Right lobe of liver (tissue), 6 donors: ENCODE measurements at regions not wholly inside any gene's neighbourhood (a gene's known extent, or its start where the extent isn't known, plus 50 kb on each side); places are given as distances from the start of the nearest gene placed in this dataset.
A peak's percentile ranks its signal among the peaks of the same experiment; 100 is the strongest.

Experiments
- ATAC-seq, 4 donors: fragments of 200-7000 bp; cut with Tn5 transposase; one replicate each; pipeline ENCODE4 v1.9.1; 2020; ENCODE audit warnings: mild to moderate bottlenecking in 4 of 4, moderate library complexity in 4 of 4
- DNase-seq, 3 donors: peaks; one replicate each; pipeline ENCODE4 v3.0.0-alpha.2; 2020
- H3K27ac ChIP-seq, 3 donors: fragments of 200-600 bp; one replicate each; pipeline ENCODE4 v1.8.0; 2022
- H3K27me3 ChIP-seq, 2 donors: fragments of 200-600 bp; one replicate each; pipeline ENCODE4 v1.8.0; 2022
- H3K36me3 ChIP-seq, 4 donors: fragments of 200-600 bp; sonication (generic) in 1 of 4; one replicate each; pipeline versions ENCODE4 v1.5.1 to v1.8.0; 2017 to 2022; ENCODE audit warnings: control low read depth in 1 of 4
- H3K4me1 ChIP-seq, 4 donors: fragments of 200-600 bp; sonication (generic) in 1 of 4; one replicate each; pipeline versions ENCODE4 v1.5.1 to v1.8.0; 2017 to 2022; ENCODE audit warnings: control low read depth in 1 of 4
- H3K4me3 ChIP-seq, 3 donors: fragments of 200-600 bp; one replicate each; pipeline ENCODE4 v1.8.0; 2022
- H3K9me3 ChIP-seq, 4 donors: fragments of 200-600 bp; sonication (generic) in 1 of 4; one replicate each; pipeline versions ENCODE4 v1.5.1 to v1.8.0; 2017 to 2022; ENCODE audit warnings: control low read depth in 1 of 4
- POLR2A ChIP-seq: fragments of 450-650 bp; IDR thresholded peaks from one replicate; pipeline ENCODE4 v1.6.1; 2017; ENCODE audit warnings: antibody characterized with exemption, mild to moderate bottlenecking
- WGBS: methylation state at CpG from one replicate; pipeline ENCODE4 v1.1.6; 2018; ENCODE audit warnings: low coverage, low lambda C conversion rate; ENCODE audit not compliant: insufficient coverage; ENCODE audit errors: missing lambda C conversion rate; 5-methylcytosine and 5-hydroxymethylcytosine counted together
- intact Hi-C, 2 donors: fragments of 100-400 bp; cut with DNase I; formaldehyde crosslinking; loops; one replicate each; pipeline versions ENCODE4 v1.11.2 to v1.14.1; 2022
- TF ChIP-seq, protein P1 (sequence below), 4 donors: fragments of 200-600 bp in 3 of 4; fragments of 450-650 bp in 1 of 4; IDR thresholded peaks; one replicate each; pipeline versions ENCODE4 v1.5.1 to v1.8.0; 2016 to 2022; ENCODE audit warnings: antibody characterized with exemption in 4 of 4, mild to moderate bottlenecking in 2 of 4
- donor health status: DM: no; HTN: yes; CAD: no.
- donor health status: DM: no; HTN: no; CAD: no.
- donor health status: DM: no; HTN: no; CAD: no.
- donor health status: DM: no; HTN: yes; CAD: no.
- donor health status: DM: no; HTN: yes; CAD: no.

DNA sequence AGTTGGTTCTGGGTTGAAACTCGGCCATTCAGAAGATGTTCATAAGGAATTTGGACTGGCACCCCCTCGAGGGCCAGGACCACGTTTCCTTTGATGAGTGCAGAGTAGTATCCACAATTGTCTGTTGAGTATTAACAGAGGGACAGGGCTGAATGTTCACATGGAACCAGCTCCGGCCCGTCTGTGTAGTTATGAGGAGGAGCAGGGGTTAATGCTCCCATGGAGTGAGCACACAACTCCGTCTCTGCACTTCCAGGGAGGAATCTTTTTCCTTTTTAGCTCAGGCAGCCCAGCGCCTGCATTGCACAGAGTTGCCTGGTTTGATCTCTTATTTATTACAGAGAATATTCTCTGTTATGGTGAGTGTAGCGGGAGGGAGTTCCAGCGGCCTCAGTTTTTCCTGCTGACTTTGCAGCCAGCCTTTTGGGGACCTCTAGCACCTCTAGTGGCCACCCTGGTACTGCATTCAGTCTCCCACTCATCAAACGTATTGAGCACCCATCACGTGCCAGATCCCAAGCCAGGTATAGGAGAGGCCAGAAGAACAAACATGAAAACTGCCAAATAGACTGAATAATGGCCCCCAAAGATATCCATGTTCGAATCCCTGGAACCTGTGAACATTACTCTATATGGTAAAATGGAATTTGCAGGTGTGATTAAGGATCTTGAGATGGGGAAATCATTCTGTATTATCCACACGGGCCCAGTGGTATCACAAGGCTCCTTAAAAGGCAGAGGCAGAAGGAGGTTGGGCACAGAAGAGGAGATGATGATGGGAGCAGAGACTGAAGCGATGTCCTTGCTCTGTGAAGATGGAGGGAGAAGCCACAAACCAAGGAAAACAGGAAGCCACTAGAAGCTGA is 167.7 kb upstream of the CSF3R start:
- Histone ChIP-seq H3K36me3 (no peaks in the 10 kb centered on the region), H3K27me3 (no peaks in the 10 kb centered on the region), H3K4me3 (no peak overlapping the region), H3K4me1 (no peaks in the 10 kb centered on the region), H3K9me3 (no peaks in the 10 kb centered on the region), H3K27ac (no peak overlapping the region)
- intact Hi-C loops = no loop called here
- 44% methylated on average over 12 of the region's 14 CpGs for WGBS
- peak; percentile 91 to 95 (median 92) for ATAC-seq
- TF ChIP-seq, protein P1, sequence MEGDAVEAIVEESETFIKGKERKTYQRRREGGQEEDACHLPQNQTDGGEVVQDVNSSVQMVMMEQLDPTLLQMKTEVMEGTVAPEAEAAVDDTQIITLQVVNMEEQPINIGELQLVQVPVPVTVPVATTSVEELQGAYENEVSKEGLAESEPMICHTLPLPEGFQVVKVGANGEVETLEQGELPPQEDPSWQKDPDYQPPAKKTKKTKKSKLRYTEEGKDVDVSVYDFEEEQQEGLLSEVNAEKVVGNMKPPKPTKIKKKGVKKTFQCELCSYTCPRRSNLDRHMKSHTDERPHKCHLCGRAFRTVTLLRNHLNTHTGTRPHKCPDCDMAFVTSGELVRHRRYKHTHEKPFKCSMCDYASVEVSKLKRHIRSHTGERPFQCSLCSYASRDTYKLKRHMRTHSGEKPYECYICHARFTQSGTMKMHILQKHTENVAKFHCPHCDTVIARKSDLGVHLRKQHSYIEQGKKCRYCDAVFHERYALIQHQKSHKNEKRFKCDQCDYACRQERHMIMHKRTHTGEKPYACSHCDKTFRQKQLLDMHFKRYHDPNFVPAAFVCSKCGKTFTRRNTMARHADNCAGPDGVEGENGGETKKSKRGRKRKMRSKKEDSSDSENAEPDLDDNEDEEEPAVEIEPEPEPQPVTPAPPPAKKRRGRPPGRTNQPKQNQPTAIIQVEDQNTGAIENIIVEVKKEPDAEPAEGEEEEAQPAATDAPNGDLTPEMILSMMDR (IDR thresholded peaks at IDR 0.05) = peak; percentile 68 to 94 (median 90)
- no peak for TF ChIP-seq POLR2A
- peak; percentile 57 to 73 (median 61) for DNase-seq

DNA sequence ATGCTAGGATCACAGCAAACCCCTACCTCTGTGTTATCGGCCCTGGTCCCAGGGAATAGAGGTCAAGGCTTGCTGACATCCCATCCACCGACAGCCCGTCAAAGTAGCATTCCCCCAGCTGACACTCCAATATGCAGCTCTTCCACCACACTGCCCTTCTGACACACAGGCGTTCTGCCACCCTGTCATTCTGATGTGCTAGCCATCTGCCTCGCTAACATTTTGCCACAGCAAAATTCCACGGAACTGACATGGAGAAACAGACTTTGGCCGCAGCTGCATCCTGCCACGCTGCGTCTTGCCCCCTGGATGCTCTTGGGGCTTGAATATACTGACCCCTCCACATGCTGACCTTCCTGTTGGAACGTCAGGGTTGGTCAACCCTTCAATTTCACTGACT is 163.2 kb upstream of the CSF3R start:
- H3K9me3 ChIP-seq = no peaks in the 10 kb centered on the region
- WGBS = 55% methylated on average over 8 of the region's 10 CpGs
- H3K36me3 ChIP-seq = no peaks in the 10 kb centered on the region
- no peaks in the 10 kb centered on the region for H3K4me1 ChIP-seq
- ATAC-seq (no peak), DNase-seq (no peak)
- H3K27ac ChIP-seq = no peak overlapping the region
- H3K4me3 ChIP-seq = no peak overlapping the region
- TF ChIP-seq POLR2A = no peak
- TF ChIP-seq, protein P1 (IDR thresholded peaks at IDR 0.05) = no peak
- intact Hi-C loops = no loop called here
- H3K27me3 ChIP-seq = no peaks in the 10 kb centered on the region

DNA sequence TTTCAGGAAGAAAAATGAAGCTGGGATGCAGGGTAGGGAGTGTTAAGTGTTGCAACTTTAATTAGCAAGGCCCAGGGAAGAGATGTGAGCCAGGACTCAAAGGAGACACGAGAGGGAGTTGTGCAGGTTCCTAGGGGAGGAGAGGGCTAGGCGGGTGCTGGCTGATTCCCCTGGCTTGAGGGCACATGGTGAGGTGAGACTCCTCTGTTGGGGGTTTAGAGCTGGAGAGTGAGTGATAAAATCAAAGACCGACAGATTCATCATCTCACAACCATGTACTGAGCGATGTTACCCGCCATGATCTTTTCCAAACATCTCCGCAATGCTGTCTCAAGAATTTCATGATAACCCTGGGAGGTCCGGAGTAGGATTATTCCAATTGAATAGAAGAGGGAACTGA is 161.8 kb upstream of the CSF3R start:
- intact Hi-C loops = no loop called here
- Histone ChIP-seq H3K9me3 (no peaks in the 10 kb centered on the region), H3K27me3 (no peaks in the 10 kb centered on the region), H3K4me3 (no peak overlapping the region), H3K27ac (no peak overlapping the region), H3K4me1 (no peaks in the 10 kb centered on the region), H3K36me3 (no peaks in the 10 kb centered on the region)
- 45% methylated on average over 3 of the region's 7 CpGs for WGBS
- no peak for TF ChIP-seq POLR2A
- TF ChIP-seq, protein P1 (IDR thresholded peaks at IDR 0.05) = no peak
- ATAC-seq = no peak
- no peak for DNase-seq

DNA sequence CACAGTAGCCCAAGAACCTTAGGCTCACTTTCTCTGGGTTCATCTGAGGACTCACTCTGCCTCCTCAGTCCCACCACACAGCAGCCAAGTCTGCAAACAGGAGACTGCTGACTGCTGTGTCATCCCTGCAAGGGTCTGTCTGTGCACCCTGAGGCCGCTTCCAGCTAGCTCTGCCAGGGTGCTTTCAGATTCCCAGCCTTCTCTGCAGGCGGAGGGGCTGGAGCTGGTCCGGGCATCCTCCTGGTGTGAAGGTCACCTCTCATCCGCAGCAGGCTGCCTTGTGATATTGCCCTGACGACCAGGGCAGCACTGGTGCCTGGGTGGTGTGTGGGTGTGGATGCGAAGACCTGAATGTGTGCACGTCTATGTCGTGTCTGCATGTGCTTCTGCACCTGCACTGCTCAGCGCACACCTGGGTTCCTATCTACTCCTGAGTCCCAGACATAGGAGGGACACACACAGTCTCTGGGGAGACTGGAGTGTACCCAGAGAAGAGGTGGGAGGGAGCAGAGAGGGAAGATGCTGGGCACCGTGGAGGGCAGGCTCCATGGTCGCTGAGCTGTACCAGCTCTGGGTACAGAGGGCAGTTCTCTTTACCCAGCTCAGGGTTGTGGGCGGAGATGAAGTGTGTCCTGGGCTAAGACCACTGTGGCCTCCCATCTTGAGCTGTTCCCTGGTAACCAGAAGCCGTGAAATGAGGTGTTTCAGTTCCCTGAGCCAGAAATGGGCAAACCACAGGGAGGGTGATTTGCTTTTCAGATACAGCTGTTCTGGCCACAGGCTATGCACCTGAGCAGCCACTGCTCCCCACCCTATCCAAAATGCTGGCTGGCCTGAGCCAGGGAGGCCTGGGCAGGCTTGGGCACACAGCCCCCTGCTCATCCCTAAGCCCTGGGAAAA is 160.9 kb upstream of the CSF3R start:
- Histone ChIP-seq H3K9me3 (no peaks in the 10 kb centered on the region), H3K4me1 (no peaks in the 10 kb centered on the region), H3K36me3 (no peaks in the 10 kb centered on the region), H3K27ac (no peak overlapping the region), H3K4me3 (no peak overlapping the region), H3K27me3 (no peaks in the 10 kb centered on the region)
- intact Hi-C loops = no loop called here
- 68% methylated on average over 8 of the region's 13 CpGs for WGBS
- ATAC-seq = no peak
- TF ChIP-seq, protein P1 (IDR thresholded peaks at IDR 0.05) = no peak
- no peak for TF ChIP-seq POLR2A
- no peak for DNase-seq
